Activated T-cell treated with anti-CD3 and anti-CD28 coated beads, Interleukin-2, amount 50 U/mL, for 72 hours (primary cell): ENCODE measurements at regions not wholly inside any gene's neighbourhood (a gene's known extent, or its start where the extent isn't known, plus 50 kb on each side); places are given as distances from the start of the nearest gene placed in this dataset.
A peak's percentile ranks its signal among the peaks of the same experiment; 100 is the strongest.

Experiments used
- ATAC-seq, 2 donors: fragments of 150-1000 bp; cut with Tn5 transposase; replicated peaks in 1 of 2; 2 replicates each; pipeline ENCODE4 v1.10.0; 2021; ENCODE audit warnings: moderate library complexity in 2 of 2, mild to moderate bottlenecking in 1 of 2
- DNase-seq, 2 donors: peaks; one replicate each; pipeline ENCODE4 v3.0.0; 2021 to 2022; ENCODE audit warnings: mixed read lengths in 1 of 2
- H3K27ac Mint-ChIP-seq: one replicate; pipeline ENCODE4 v1.8.0; 2022; ENCODE audit warnings: mild to moderate bottlenecking, moderate library complexity, mixed read lengths
- H3K27me3 Mint-ChIP-seq: one replicate; pipeline ENCODE4 v1.8.0; 2022; ENCODE audit warnings: low read depth, mixed read lengths
- H3K36me3 Mint-ChIP-seq, 2 donors: one replicate each; pipeline ENCODE4 v1.8.0; 2022; ENCODE audit warnings: mixed read lengths in 2 of 2, mild to moderate bottlenecking in 1 of 2; ENCODE audit not compliant: insufficient read depth in 2 of 2
- H3K4me1 Mint-ChIP-seq: one replicate; pipeline ENCODE4 v1.8.0; 2022; ENCODE audit warnings: low read depth, mixed read lengths
- H3K4me3 Mint-ChIP-seq, 2 donors: one replicate each; pipeline ENCODE4 v1.8.0; 2022; ENCODE audit warnings: mild to moderate bottlenecking in 2 of 2, mixed read lengths in 2 of 2, moderate library complexity in 2 of 2
- H3K9me3 Mint-ChIP-seq, 2 donors: one replicate each; pipeline ENCODE4 v1.8.0; 2022; ENCODE audit warnings: mixed read lengths in 2 of 2

GRCh38 chr16:16861546-16861945 is 482.6 kb downstream of the NPIPA7 start:
- ATAC-seq (no peak), DNase-seq (peak; percentile 54 to 56)
- no peaks in the 10 kb centered on the region for H3K9me3 Mint-ChIP-seq
- H3K4me3 Mint-ChIP-seq: no peak overlapping the region
- no peaks in the 10 kb centered on the region for H3K4me1 Mint-ChIP-seq
- H3K27ac Mint-ChIP-seq: no peak overlapping the region
- peaks cover 10% of the 10 kb centered on the region for H3K27me3 Mint-ChIP-seq
- no peaks in the 10 kb centered on the region for H3K36me3 Mint-ChIP-seq

GRCh38 chr16:16863672-16864071 is 484.7 kb downstream of the NPIPA7 start:
- H3K27ac Mint-ChIP-seq: no peak overlapping the region
- no peak for DNase-seq

GRCh38 chr16:16864536-16864935 is 485.6 kb downstream of the NPIPA7 start:
- no peaks in the 10 kb centered on the region for H3K4me1 Mint-ChIP-seq
- H3K36me3 Mint-ChIP-seq: no peaks in the 10 kb centered on the region
- DNase-seq (no peak), ATAC-seq (no peak)
- no peaks in the 10 kb centered on the region for H3K9me3 Mint-ChIP-seq
- no peak overlapping the region for H3K27ac Mint-ChIP-seq
- no peak overlapping the region for H3K4me3 Mint-ChIP-seq
- no peaks in the 10 kb centered on the region for H3K27me3 Mint-ChIP-seq

More at GRCh38 chr16:16863672-16864071, 484.7 kb downstream of the NPIPA7 start:
- no peaks in the 10 kb centered on the region for H3K27me3 Mint-ChIP-seq
- ATAC-seq: no peak
- H3K36me3 Mint-ChIP-seq: no peaks in the 10 kb centered on the region
- H3K4me3 Mint-ChIP-seq: no peak overlapping the region
- no peaks in the 10 kb centered on the region for H3K9me3 Mint-ChIP-seq
- H3K4me1 Mint-ChIP-seq: no peaks in the 10 kb centered on the region

GRCh38 chr16:16865374-16865773 is 486.4 kb downstream of the NPIPA7 start:
- no peaks in the 10 kb centered on the region for H3K4me1 Mint-ChIP-seq
- no peaks in the 10 kb centered on the region for H3K36me3 Mint-ChIP-seq
- H3K27ac Mint-ChIP-seq: no peak overlapping the region
- no peak for ATAC-seq
- H3K27me3 Mint-ChIP-seq: no peaks in the 10 kb centered on the region
- no peak for DNase-seq
- H3K4me3 Mint-ChIP-seq: no peak overlapping the region
- no peaks in the 10 kb centered on the region for H3K9me3 Mint-ChIP-seq

- DNase-seq (no peak), ATAC-seq (no peak)
- Mint-ChIP-seq H3K27ac (no peak overlapping the region), H3K4me1 (no peaks in the 10 kb centered on the region), H3K27me3 (peaks cover 15% of the 10 kb centered on the region), H3K4me3 (no peak overlapping the region), H3K36me3 (no peaks in the 10 kb centered on the region), H3K9me3 (no peaks in the 10 kb centered on the region)
Observed at GRCh38 chr16:16867973-16868372, 489.0 kb downstream of the NPIPA7 start.

- Mint-ChIP-seq H3K4me3 (no peak overlapping the region), H3K36me3 (no peaks in the 10 kb centered on the region), H3K9me3 (no peaks in the 10 kb centered on the region), H3K4me1 (no peaks in the 10 kb centered on the region), H3K27me3 (peaks cover 15% of the 10 kb centered on the region), H3K27ac (no peak overlapping the region)
- ATAC-seq (no peak), DNase-seq (no peak)
Observed at GRCh38 chr16:16868727-16869126, 489.8 kb downstream of the NPIPA7 start.

GRCh38 chr16:16869746-16870145 is 490.8 kb downstream of the NPIPA7 start:
- no peaks in the 10 kb centered on the region for H3K9me3 Mint-ChIP-seq
- H3K4me3 Mint-ChIP-seq: no peak overlapping the region
- H3K4me1 Mint-ChIP-seq: no peaks in the 10 kb centered on the region
- ATAC-seq (no peak), DNase-seq (no peak)
- no peaks in the 10 kb centered on the region for H3K36me3 Mint-ChIP-seq
- no peak overlapping the region for H3K27ac Mint-ChIP-seq
- peaks cover 15% of the 10 kb centered on the region for H3K27me3 Mint-ChIP-seq

- Mint-ChIP-seq H3K4me1 (no peaks in the 10 kb centered on the region), H3K36me3 (no peaks in the 10 kb centered on the region), H3K27ac (no peak overlapping the region), H3K4me3 (no peak overlapping the region), H3K9me3 (no peaks in the 10 kb centered on the region), H3K27me3 (peaks cover 25% of the 10 kb centered on the region)
- DNase-seq (no peak), ATAC-seq (no peak)
Observed at GRCh38 chr16:16871196-16871595, 492.3 kb downstream of the NPIPA7 start.

- no peak overlapping the region for H3K27ac Mint-ChIP-seq
- H3K36me3 Mint-ChIP-seq: no peaks in the 10 kb centered on the region
- no peak for DNase-seq
- no peaks in the 10 kb centered on the region for H3K9me3 Mint-ChIP-seq
- peaks cover 38% of the 10 kb centered on the region for H3K27me3 Mint-ChIP-seq
- ATAC-seq: no peak
- H3K4me1 Mint-ChIP-seq: no peaks in the 10 kb centered on the region
- H3K4me3 Mint-ChIP-seq: no peak overlapping the region
Observed at GRCh38 chr16:16877061-16877460, 498.1 kb downstream of the NPIPA7 start.

GRCh38 chr16:16879567-16880251 is 500.8 kb downstream of the NPIPA7 start:
- Mint-ChIP-seq H3K4me1 (no peaks in the 10 kb centered on the region), H3K27me3 (peaks cover 31% of the 10 kb centered on the region), H3K4me3 (no peak overlapping the region), H3K36me3 (no peaks in the 10 kb centered on the region), H3K27ac (no peak overlapping the region), H3K9me3 (no peaks in the 10 kb centered on the region)
- no peak for DNase-seq
- ATAC-seq: no peak

GRCh38 chr16:16881814-16882213 is 502.9 kb downstream of the NPIPA7 start:
- Mint-ChIP-seq H3K4me3 (no peak overlapping the region), H3K36me3 (no peaks in the 10 kb centered on the region), H3K27ac (no peak overlapping the region), H3K9me3 (no peaks in the 10 kb centered on the region), H3K27me3 (peaks cover 21% of the 10 kb centered on the region), H3K4me1 (no peaks in the 10 kb centered on the region)
- DNase-seq: no peak
- ATAC-seq: no peak

GRCh38 chr16:16882766-16883165 is 503.8 kb downstream of the NPIPA7 start:
- H3K27ac Mint-ChIP-seq: no peak overlapping the region
- no peaks in the 10 kb centered on the region for H3K4me1 Mint-ChIP-seq
- H3K36me3 Mint-ChIP-seq: no peaks in the 10 kb centered on the region
- H3K4me3 Mint-ChIP-seq: no peak overlapping the region
- H3K27me3 Mint-ChIP-seq: peaks cover 17% of the 10 kb centered on the region
- no peaks in the 10 kb centered on the region for H3K9me3 Mint-ChIP-seq
- ATAC-seq: no peak
- no peak for DNase-seq

GRCh38 chr16:16884451-16884850 is 505.5 kb downstream of the NPIPA7 start:
- H3K4me3 Mint-ChIP-seq: no peak overlapping the region
- no peak for ATAC-seq
- no peaks in the 10 kb centered on the region for H3K9me3 Mint-ChIP-seq
- DNase-seq: no peak
- peaks cover under 1% of the 10 kb centered on the region for H3K27me3 Mint-ChIP-seq
- no peaks in the 10 kb centered on the region for H3K36me3 Mint-ChIP-seq
- H3K27ac Mint-ChIP-seq: no peak overlapping the region
- no peaks in the 10 kb centered on the region for H3K4me1 Mint-ChIP-seq

- H3K4me1 Mint-ChIP-seq: no peaks in the 10 kb centered on the region
- no peak for DNase-seq
- no peak overlapping the region for H3K4me3 Mint-ChIP-seq
- no peaks in the 10 kb centered on the region for H3K27me3 Mint-ChIP-seq
- H3K36me3 Mint-ChIP-seq: no peaks in the 10 kb centered on the region
- H3K27ac Mint-ChIP-seq: no peak overlapping the region
- H3K9me3 Mint-ChIP-seq: no peaks in the 10 kb centered on the region
- ATAC-seq: no peak
Observed at GRCh38 chr16:16887193-16887592, 508.3 kb downstream of the NPIPA7 start.
